ENCODE measurements at regions not wholly inside any gene's neighbourhood (a gene's known extent, or its start where the extent isn't known, plus 50 kb on each side); places are given as distances from the start of the nearest gene placed in this dataset.

- H3K27ac Mint-ChIP-seq = no peak overlapping the region
These were observed 67.3 kb downstream of the SYNE3 start for GRCh38 chr14:95449131-95449530.

GRCh38 chr14:95446470-95446869 is 70.0 kb downstream of the SYNE3 start:
- H3K27ac Mint-ChIP-seq = peak overlapping the region; percentile 40
- TF ChIP-seq CTCF (conservative IDR thresholded peaks at IDR 0.05) = no peak
- no peaks in the 10 kb centered on the region for H3K4me1 Mint-ChIP-seq
- no peak overlapping the region for H3K27ac ChIP-seq (ENCODE audit: low read depth, low read length)
- 95 to 100% methylated on average over 1 to 4 of the region's 4 CpGs for WGBS, 2 experiments (ENCODE audit: insufficient coverage in 1 of 2, insufficient read length in 1 of 2)
- no peaks in the 10 kb centered on the region for H3K9me3 Mint-ChIP-seq
- H3K4me3 Mint-ChIP-seq = no peak overlapping the region
- no peaks in the 10 kb centered on the region for H3K9me3 ChIP-seq (ENCODE audit: control insufficient read depth, low read length)
- H3K4me3 ChIP-seq (ENCODE audit: low read length) = no peak overlapping the region
- DNase-seq = no peak
- no peaks in the 10 kb centered on the region for H3K4me1 ChIP-seq (ENCODE audit: control insufficient read depth, insufficient read depth, low read length)
- peaks cover 9% of the 10 kb centered on the region for H3K36me3 ChIP-seq (ENCODE audit: control insufficient read depth, insufficient read depth, low read length)
- H3K27me3 ChIP-seq (ENCODE audit: control insufficient read depth, insufficient read depth, low read length, poor library complexity, severe bottlenecking) = no peaks in the 10 kb centered on the region
- H3K9ac ChIP-seq (ENCODE audit: extremely low read depth, low read length, poor library complexity, severe bottlenecking) = no peak overlapping the region
- H3K27me3 Mint-ChIP-seq (ENCODE audit: insufficient read depth) = no peaks in the 10 kb centered on the region
- peaks cover 6% of the 10 kb centered on the region for H3K36me3 Mint-ChIP-seq (ENCODE audit: low read depth)

More at GRCh38 chr14:95449131-95449530, 67.3 kb downstream of the SYNE3 start:
- Histone ChIP-seq H3K4me3 (ENCODE audit: low read length) (no peak overlapping the region), H3K27ac (ENCODE audit: low read depth, low read length) (no peak overlapping the region), H3K27me3 (ENCODE audit: control insufficient read depth, insufficient read depth, low read length, poor library complexity, severe bottlenecking) (no peaks in the 10 kb centered on the region), H3K4me1 (ENCODE audit: control insufficient read depth, insufficient read depth, low read length) (no peaks in the 10 kb centered on the region), H3K9ac (ENCODE audit: extremely low read depth, low read length, poor library complexity, severe bottlenecking) (no peak overlapping the region), H3K36me3 (ENCODE audit: control insufficient read depth, insufficient read depth, low read length) (peaks cover 14% of the 10 kb centered on the region), H3K9me3 (ENCODE audit: control insufficient read depth, low read length) (no peaks in the 10 kb centered on the region)
- no peaks in the 10 kb centered on the region for H3K9me3 Mint-ChIP-seq
- H3K4me3 Mint-ChIP-seq = no peak overlapping the region
- H3K4me1 Mint-ChIP-seq = no peaks in the 10 kb centered on the region
- DNase-seq = no peak
- WGBS, 2 experiments (ENCODE audit: insufficient coverage in 1 of 2, insufficient read length in 1 of 2) = 93 to 96% methylated on average over 10 to 11 of the region's 11 CpGs
- H3K36me3 Mint-ChIP-seq (ENCODE audit: low read depth) = peaks cover 6% of the 10 kb centered on the region
- no peak for TF ChIP-seq CTCF (conservative IDR thresholded peaks at IDR 0.05)
- H3K27me3 Mint-ChIP-seq (ENCODE audit: insufficient read depth) = no peaks in the 10 kb centered on the region

GRCh38 chr14:95445676-95446075 is 70.8 kb downstream of the SYNE3 start:
- Histone ChIP-seq H3K9me3 (ENCODE audit: control insufficient read depth, low read length) (no peaks in the 10 kb centered on the region), H3K36me3 (ENCODE audit: control insufficient read depth, insufficient read depth, low read length) (peaks cover 2% of the 10 kb centered on the region), H3K4me1 (ENCODE audit: control insufficient read depth, insufficient read depth, low read length) (no peaks in the 10 kb centered on the region), H3K27ac (ENCODE audit: low read depth, low read length) (no peak overlapping the region), H3K4me3 (ENCODE audit: low read length) (no peak overlapping the region), H3K27me3 (ENCODE audit: control insufficient read depth, insufficient read depth, low read length, poor library complexity, severe bottlenecking) (no peaks in the 10 kb centered on the region), H3K9ac (ENCODE audit: extremely low read depth, low read length, poor library complexity, severe bottlenecking) (no peak overlapping the region)
- Mint-ChIP-seq H3K36me3 (ENCODE audit: low read depth) (peaks cover 6% of the 10 kb centered on the region), H3K27me3 (ENCODE audit: insufficient read depth) (no peaks in the 10 kb centered on the region), H3K4me1 (no peaks in the 10 kb centered on the region), H3K27ac (no peak overlapping the region), H3K4me3 (no peak overlapping the region), H3K9me3 (no peaks in the 10 kb centered on the region)
- no peak for TF ChIP-seq CTCF (conservative IDR thresholded peaks at IDR 0.05)
- 85% methylated on average over 6 of the region's 6 CpGs for WGBS, 2 experiments (ENCODE audit: insufficient coverage in 1 of 2, insufficient read length in 1 of 2)
- no peak for DNase-seq
